Endothelial cell of umbilical vein (primary cell): ENCODE measurements at regions not wholly inside any gene's neighbourhood (a gene's known extent, or its start where the extent isn't known, plus 50 kb on each side); places are given as distances from the start of the nearest gene placed in this dataset.

Source experiments
- BruUV-seq: library from RNA; stranded (reverse); fragments of 400-500 nt; replicated peaks from 2 replicates; lab custom pipeline; 2021; lab: Mats Ljungman, UMichigan
- CTCF ChIA-PET: fragments of 300-600, 350-600 bp; sonication (Branson Sonifier 250); formaldehyde crosslinking; loops from one replicate; lab custom pipeline; 2021; ENCODE audit warnings: antibody characterized with exemption, inconsistent platforms; lab: Charles Lee
- POLR2A ChIA-PET: fragments of 300-600, 350-600 bp; sonication (Branson Sonifier 250); formaldehyde crosslinking; loops from one replicate; lab custom pipeline; 2021; ENCODE audit warnings: antibody characterized with exemption, inconsistent platforms; lab: Charles Lee
- DNase-seq: peaks from one replicate; pipeline ENCODE4 v3.0.0-alpha.2; 2011; ENCODE audit warnings: low read depth, low spot score
- FAIRE-seq: peaks from 2 replicates; lab custom pipeline; 2011; peaks lifted over from hg19 to GRCh38; lab: Jason Lieb, UNC
- H2AFZ ChIP-seq: 2 replicates; pipeline ENCODE4 v1.6.0; 2012; ENCODE audit warnings: low read depth, low read length, control low read depth, inconsistent platforms
- H3K27ac ChIP-seq: 2 replicates; pipeline ENCODE4 v1.5.1; 2011; ENCODE audit warnings: low read depth, mild to moderate bottlenecking, control low read depth, low read length, moderate library complexity; ENCODE audit not compliant: insufficient read depth
- H3K27me3 ChIP-seq, 2 experiments: 2 replicates each; pipeline versions ENCODE4 v1.6.0 to v1.6.1; 2011; ENCODE audit warnings: low read length in 2 of 2, mixed read lengths in 1 of 2; ENCODE audit not compliant: control insufficient read depth in 2 of 2, insufficient read depth in 2 of 2
- H3K36me3 ChIP-seq, 2 experiments: 2 replicates in 1 of 2; 3 replicates in 1 of 2; pipeline ENCODE4 v1.5.1; 2011; ENCODE audit warnings: low read length in 2 of 2, mild to moderate bottlenecking in 1 of 2, moderate library complexity in 1 of 2; ENCODE audit not compliant: control insufficient read depth in 2 of 2, insufficient read depth in 2 of 2; ENCODE audit errors: extremely low read depth in 1 of 2
- H3K4me1 ChIP-seq: 3 replicates; pipeline ENCODE4 v1.5.1; 2011; ENCODE audit warnings: mild to moderate bottlenecking, low read length; ENCODE audit not compliant: control insufficient read depth, insufficient read depth; ENCODE audit errors: extremely low read depth
- H3K4me2 ChIP-seq: 2 replicates; pipeline ENCODE4 v1.6.1; 2011; ENCODE audit warnings: low read length, control low read depth, mixed read lengths; ENCODE audit not compliant: insufficient read depth
- H3K4me3 ChIP-seq, 3 experiments: fragments of 200-600 bp in 1 of 3; sonication (generic), shearing (Covaris generic) in 1 of 3; replicated peaks in 1 of 3; 2 replicates each; pipeline ENCODE4 v1.5.1; 2011 to 2016; ENCODE audit warnings: control low read depth in 3 of 3, low read length in 3 of 3, mild to moderate bottlenecking in 2 of 3, inconsistent platforms in 1 of 3, low read depth in 1 of 3, moderate library complexity in 1 of 3; ENCODE audit not compliant: insufficient read depth in 1 of 3
- H3K79me2 ChIP-seq: 2 replicates; pipeline ENCODE4 v1.6.0; 2012; ENCODE audit warnings: low read length, inconsistent platforms; ENCODE audit not compliant: control insufficient read depth, insufficient read depth
- H3K9ac ChIP-seq: replicated peaks from 2 replicates; pipeline ENCODE3; 2011; ENCODE audit warnings: low read length, control low read depth; ENCODE audit not compliant: insufficient read depth; ENCODE audit errors: extremely low read depth
- H3K9me1 ChIP-seq: replicated peaks from 3 replicates; pipeline ENCODE4 v1.6.0; 2011; ENCODE audit warnings: mild to moderate bottlenecking, low read length; ENCODE audit not compliant: control insufficient read depth, insufficient read depth; ENCODE audit errors: extremely low read depth
- H3K9me3 ChIP-seq: replicated peaks from 2 replicates; pipeline ENCODE4 v1.5.1; 2012; ENCODE audit warnings: low read length, inconsistent platforms; ENCODE audit not compliant: control insufficient read depth, insufficient read depth
- H4K20me1 ChIP-seq: replicated peaks from 2 replicates; pipeline ENCODE3; 2011; ENCODE audit warnings: mild to moderate bottlenecking, low read length; ENCODE audit not compliant: control insufficient read depth, insufficient read depth; ENCODE audit errors: extremely low read depth
- CTCF ChIP-seq, 2 donors: IDR thresholded peaks; 1 replicate in 1 of 2; 2 replicates in 1 of 2; pipeline ENCODE4 v1.5.1; 2011; ENCODE audit warnings: low read length in 2 of 2, mild to moderate bottlenecking in 2 of 2, moderate library complexity in 2 of 2, control low read depth in 1 of 2, inconsistent platforms in 1 of 2, low read depth in 1 of 2; ENCODE audit not compliant: insufficient read depth in 1 of 2; ENCODE audit errors: extremely low read depth in 1 of 2
- EZH2 ChIP-seq: IDR thresholded peaks from 2 replicates; pipeline ENCODE4 v1.6.1; 2012; ENCODE audit warnings: borderline replicate concordance, low read depth, mild to moderate bottlenecking, moderate library complexity, low read length, inconsistent platforms; ENCODE audit not compliant: severe bottlenecking
- FOS ChIP-seq: IDR thresholded peaks from 2 replicates; pipeline ENCODE4 v1.6.1; 2011; ENCODE audit warnings: mild to moderate bottlenecking, low read length, moderate library complexity, borderline replicate concordance; ENCODE audit not compliant: insufficient read depth
- GATA2 ChIP-seq: IDR thresholded peaks from 2 replicates; pipeline ENCODE4 v1.7.0; 2011; ENCODE audit warnings: low read depth, mild to moderate bottlenecking, moderate library complexity, mixed read lengths, low read length; ENCODE audit not compliant: insufficient read length, insufficient read depth
- JUN ChIP-seq: IDR thresholded peaks from 2 replicates; pipeline ENCODE4 v1.6.1; 2011; ENCODE audit warnings: borderline replicate concordance, low read depth; ENCODE audit not compliant: insufficient read length, insufficient read depth
- MYC ChIP-seq: IDR thresholded peaks from one replicate; pipeline ENCODE4 v1.6.1; 2011; ENCODE audit warnings: mild to moderate bottlenecking, low read depth, low read length
- POLR2A ChIP-seq: IDR thresholded peaks from 2 replicates; pipeline ENCODE4 v1.6.1; 2012; ENCODE audit warnings: low read depth, mild to moderate bottlenecking, control low read depth, low read length
- POLR2AphosphoS5 ChIP-seq: IDR thresholded peaks from 2 replicates; pipeline ENCODE4 v1.6.1; 2012; ENCODE audit warnings: low read depth, mild to moderate bottlenecking, control low read depth, low read length, moderate library complexity; ENCODE audit not compliant: insufficient read depth
- dilution Hi-C: fragments of 300-500 bp; cut with MboI; formaldehyde crosslinking; loops from one replicate; pipeline ENCODE4 v1.15.0; 2019; ENCODE audit warnings: low sequenced_read_pairs; ENCODE audit not compliant: extremely low pct_ligation_motif_present
- intact Hi-C: fragments of 100-400 bp; cut with micrococcal nuclease; formaldehyde crosslinking; loops from one replicate; pipeline ENCODE4 v1.10.0; 2022
- TF ChIP-seq, protein P1 (sequence below): IDR thresholded peaks from 2 replicates; pipeline ENCODE4 v1.6.1; 2011; ENCODE audit not compliant: insufficient read depth, insufficient read length

DNA sequence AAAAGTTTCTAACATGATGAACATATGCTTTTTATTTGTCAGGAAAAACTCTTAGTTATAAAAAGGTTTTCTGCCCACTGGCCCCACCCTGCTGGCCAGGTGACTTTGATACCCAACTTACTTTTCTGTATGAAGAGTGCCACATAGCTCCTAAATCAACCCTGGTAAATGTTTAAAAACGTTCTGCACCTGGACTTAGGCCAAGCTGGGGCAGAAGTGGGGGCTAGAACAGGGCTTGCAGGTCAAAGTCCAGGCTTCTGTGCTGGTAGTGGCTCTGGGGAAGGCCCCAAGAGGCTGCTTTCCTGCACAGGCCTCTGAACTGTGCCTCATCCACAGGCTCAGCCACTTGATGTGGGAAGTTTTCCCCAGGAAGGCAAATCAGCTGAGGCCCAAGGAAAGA lies 171.7 kb downstream of the ANKRD30B start:
- Histone ChIP-seq H3K4me2 (no peak overlapping the region), H3K36me3 (no peaks in the 10 kb centered on the region), H3K9me3 (peaks cover 2% of the 10 kb centered on the region), H3K9ac (no peak overlapping the region), H2AFZ (no peak overlapping the region), H3K27me3 (no peaks in the 10 kb centered on the region), H3K4me3 (no peak overlapping the region), H3K27ac (no peak overlapping the region), H3K9me1 (no peaks in the 10 kb centered on the region), H3K79me2 (no peaks in the 10 kb centered on the region), H4K20me1 (no peaks in the 10 kb centered on the region), H3K4me1 (no peaks in the 10 kb centered on the region)
- ChIA-PET POLR2A (no interaction called here), CTCF (no interaction called here)
- TF ChIP-seq MYC: no peak
- no peak for TF ChIP-seq GATA2
- TF ChIP-seq CTCF (IDR thresholded peaks at IDR 0.05; ENCODE audit: extremely low read depth in 1 of 2, insufficient read depth in 1 of 2, low read depth in 1 of 2, low read length in 2 of 2): no peak
- no peak for TF ChIP-seq POLR2AphosphoS5
- TF ChIP-seq JUN: no peak
- TF ChIP-seq, protein P1, sequence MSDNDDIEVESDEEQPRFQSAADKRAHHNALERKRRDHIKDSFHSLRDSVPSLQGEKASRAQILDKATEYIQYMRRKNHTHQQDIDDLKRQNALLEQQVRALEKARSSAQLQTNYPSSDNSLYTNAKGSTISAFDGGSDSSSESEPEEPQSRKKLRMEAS: no peak
- TF ChIP-seq FOS: no peak
- no peak for TF ChIP-seq EZH2
- TF ChIP-seq POLR2A: no peak
- no TSS peak for BruUV-seq
- intact Hi-C loops: loop anchor here (10.0 kb wide), 1 partner anchor 55 kb away; no protein-coding TSS in a partner anchor
- DNase-seq (no peak), FAIRE-seq (no peak)
- dilution Hi-C loops: no loop called here
